ENCODE measurements at regions not wholly inside any gene's neighbourhood (a gene's known extent, or its start where the extent isn't known, plus 50 kb on each side); places are given as distances from the start of the nearest gene placed in this dataset.

DNA sequence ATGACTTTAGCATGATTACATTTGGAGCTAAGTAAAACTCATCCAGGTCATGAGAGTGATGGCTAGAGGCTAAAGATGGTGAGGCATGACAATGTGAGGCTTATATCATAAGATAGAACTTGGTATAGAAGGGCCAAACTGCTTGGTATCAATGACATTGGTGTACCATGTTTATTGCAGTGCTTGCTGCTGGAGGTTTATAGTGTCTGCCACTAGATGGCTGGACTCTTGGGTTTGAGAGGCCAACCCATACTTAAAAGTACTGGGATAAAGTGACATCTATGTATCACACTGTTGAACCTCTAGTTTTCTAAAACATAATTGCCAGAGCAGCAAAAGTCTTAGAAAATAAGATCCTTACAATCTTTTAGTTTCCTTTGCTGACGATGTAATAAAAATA, 83.0 kb upstream of the TACR3 start:
- H3K36me3 Mint-ChIP-seq (ENCODE audit: insufficient read depth): no peaks in the 10 kb centered on the region

DNA sequence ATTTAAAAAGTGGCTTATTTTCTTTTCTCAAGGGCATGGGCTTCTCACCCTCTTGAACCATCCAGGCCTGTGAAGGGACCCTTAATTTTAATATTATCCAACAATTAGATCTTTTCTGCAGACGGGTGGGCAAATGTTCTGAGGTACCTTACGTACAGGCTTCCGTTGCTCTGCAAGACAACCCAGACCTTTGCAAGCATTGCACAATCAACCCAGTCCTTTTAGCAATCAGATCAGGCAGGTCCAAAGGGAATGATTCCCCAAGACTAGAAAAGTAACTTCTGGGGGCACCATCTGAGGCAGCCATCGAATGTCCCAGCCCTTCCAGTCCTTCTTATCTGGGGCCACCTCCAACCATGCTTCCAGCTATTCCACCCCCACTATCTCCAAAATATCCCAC, 67.3 kb upstream of the TACR3 start:
- DNase-seq (no peak), ATAC-seq (replicated peaks) (no peak)
- Mint-ChIP-seq H3K4me3 (no peak overlapping the region), H3K36me3 (ENCODE audit: insufficient read depth) (no peaks in the 10 kb centered on the region), H3K9me3 (peaks cover 5 to 7% of the 10 kb centered on the region in 2 donors), H3K4me1 (ENCODE audit: low read depth in 2 of 2) (no peaks in the 10 kb centered on the region), H3K27me3 (no peaks in the 10 kb centered on the region), H3K27ac (no peak overlapping the region)

More for the DNA sequence above, 83.0 kb upstream of the TACR3 start:
- H3K4me3 Mint-ChIP-seq: no peak overlapping the region
- DNase-seq (no peak), ATAC-seq (replicated peaks) (no peak)
- H3K4me1 Mint-ChIP-seq (ENCODE audit: low read depth in 2 of 2): no peaks in the 10 kb centered on the region
- no peak overlapping the region for H3K27ac Mint-ChIP-seq
- peaks cover 0 to 1% of the 10 kb centered on the region in 2 donors for H3K9me3 Mint-ChIP-seq
- H3K27me3 Mint-ChIP-seq: no peaks in the 10 kb centered on the region

GRCh38 chr4:103786593-103786992, 66.8 kb upstream of the TACR3 start:
- Mint-ChIP-seq H3K36me3 (ENCODE audit: insufficient read depth) (no peaks in the 10 kb centered on the region), H3K4me3 (no peak overlapping the region), H3K27me3 (no peaks in the 10 kb centered on the region), H3K9me3 (peaks cover 5 to 7% of the 10 kb centered on the region in 2 donors), H3K4me1 (ENCODE audit: low read depth in 2 of 2) (no peaks in the 10 kb centered on the region), H3K27ac (no peak overlapping the region)
- ATAC-seq (replicated peaks): no peak
- no peak for DNase-seq

- no peak for ATAC-seq (replicated peaks)
Measured at GRCh38 chr4:103786014-103786413, 66.2 kb upstream of the TACR3 start.

DNA sequence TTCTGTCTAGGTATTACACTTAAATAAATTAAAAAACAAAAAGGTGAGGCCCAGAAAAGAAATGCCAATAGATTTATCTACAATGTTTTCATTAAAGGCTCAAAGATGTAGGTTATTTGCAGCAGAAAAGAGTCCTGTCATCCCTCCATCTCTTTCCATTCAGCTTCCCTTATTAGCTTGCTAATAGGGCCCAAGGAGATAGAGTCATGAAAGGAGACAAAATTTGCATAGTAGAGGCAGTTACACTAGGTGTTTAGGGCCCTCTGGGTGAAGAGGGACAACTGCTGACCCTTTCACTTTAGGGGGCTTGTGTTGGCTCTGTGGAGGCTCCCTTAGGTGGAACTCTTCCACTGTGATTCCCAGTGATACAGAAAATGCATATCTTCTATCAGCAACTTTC, 58.4 kb upstream of the TACR3 start:
- Mint-ChIP-seq H3K27me3 (no peaks in the 10 kb centered on the region), H3K36me3 (ENCODE audit: insufficient read depth) (no peaks in the 10 kb centered on the region), H3K4me1 (ENCODE audit: low read depth in 2 of 2) (no peaks in the 10 kb centered on the region), H3K27ac (no peak overlapping the region), H3K9me3 (no peaks in the 10 kb centered on the region), H3K4me3 (no peak overlapping the region)
- DNase-seq (no peak), ATAC-seq (replicated peaks) (no peak)

More at GRCh38 chr4:103786014-103786413, 66.2 kb upstream of the TACR3 start:
- H3K36me3 Mint-ChIP-seq (ENCODE audit: insufficient read depth): no peaks in the 10 kb centered on the region
- H3K27ac Mint-ChIP-seq: no peak overlapping the region
- H3K4me3 Mint-ChIP-seq: no peak overlapping the region
- H3K4me1 Mint-ChIP-seq (ENCODE audit: low read depth in 2 of 2): no peaks in the 10 kb centered on the region
- peaks cover 5 to 7% of the 10 kb centered on the region in 2 donors for H3K9me3 Mint-ChIP-seq
- DNase-seq: no peak
- H3K27me3 Mint-ChIP-seq: no peaks in the 10 kb centered on the region

- no peaks in the 10 kb centered on the region for H3K4me1 Mint-ChIP-seq (ENCODE audit: low read depth in 2 of 2)
- no peaks in the 10 kb centered on the region for H3K27me3 Mint-ChIP-seq
- H3K4me3 Mint-ChIP-seq: no peak overlapping the region
- H3K9me3 Mint-ChIP-seq: peaks cover 0 to 3% of the 10 kb centered on the region in 2 donors
- H3K36me3 Mint-ChIP-seq (ENCODE audit: insufficient read depth): no peaks in the 10 kb centered on the region
- ATAC-seq (replicated peaks) (no peak), DNase-seq (no peak)
- no peak overlapping the region for H3K27ac Mint-ChIP-seq
Measured at GRCh38 chr4:103774326-103774825, 54.6 kb upstream of the TACR3 start.

- H3K36me3 Mint-ChIP-seq (ENCODE audit: insufficient read depth): no peaks in the 10 kb centered on the region
Measured at GRCh38 chr4:103773691-103774231, 54.0 kb upstream of the TACR3 start.

More at GRCh38 chr4:103773691-103774231, 54.0 kb upstream of the TACR3 start:
- Mint-ChIP-seq H3K27ac (no peak overlapping the region), H3K4me3 (no peak overlapping the region), H3K4me1 (ENCODE audit: low read depth in 2 of 2) (no peaks in the 10 kb centered on the region), H3K9me3 (peaks cover 0 to 3% of the 10 kb centered on the region in 2 donors), H3K27me3 (no peaks in the 10 kb centered on the region)
- no peak for ATAC-seq (replicated peaks)
- DNase-seq: no peak
